GM18508 (cell line): ENCODE measurements at regions not wholly inside any gene's neighbourhood (a gene's known extent, or its start where the extent isn't known, plus 50 kb on each side); places are given as distances from the start of the nearest gene placed in this dataset.

ENCODE experiments used
- ATAC-seq: cut with Tn5 transposase; IDR thresholded peaks from one replicate; pipeline ENCODE4 v1.9.1; 2021; ENCODE audit warnings: moderate number of reproducible peaks; ENCODE audit not compliant: insufficient read depth, unreplicated experiment

GRCh38 chr2:65869296-65869695 lies 436.9 kb upstream of the SPRED2 start:
- ATAC-seq, result no peak

- no peak for ATAC-seq
Observed at GRCh38 chr2:65868177-65868576, 435.8 kb upstream of the SPRED2 start.

- ATAC-seq, result no peak
Observed at GRCh38 chr2:65867446-65867845, 435.0 kb upstream of the SPRED2 start.

- ATAC-seq, result no peak
Observed at GRCh38 chr2:65866148-65866547, 433.7 kb upstream of the SPRED2 start.

- ATAC-seq, result no peak
Observed at GRCh38 chr2:65864619-65865018, 432.2 kb upstream of the SPRED2 start.

DNA sequence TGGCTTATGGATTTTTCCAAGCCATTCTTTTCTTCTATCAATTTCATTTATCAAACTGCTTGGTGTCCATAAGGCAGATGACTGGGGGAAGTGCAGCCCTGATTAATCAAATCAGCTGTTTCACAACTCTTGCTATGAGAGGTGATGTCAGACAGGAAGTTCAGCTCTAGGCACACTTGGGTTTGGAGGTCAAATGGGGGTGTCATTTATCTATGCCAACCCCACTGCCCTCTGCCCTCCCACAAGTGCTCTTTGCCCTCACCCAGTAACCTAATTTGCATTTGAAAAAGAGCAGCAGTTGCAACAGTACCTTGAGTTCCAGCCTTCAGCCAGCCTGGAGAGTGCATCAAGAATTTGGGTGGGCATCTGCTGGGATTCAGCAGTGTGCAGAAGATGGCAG lies 431.3 kb upstream of the SPRED2 start:
- no peak for ATAC-seq

DNA sequence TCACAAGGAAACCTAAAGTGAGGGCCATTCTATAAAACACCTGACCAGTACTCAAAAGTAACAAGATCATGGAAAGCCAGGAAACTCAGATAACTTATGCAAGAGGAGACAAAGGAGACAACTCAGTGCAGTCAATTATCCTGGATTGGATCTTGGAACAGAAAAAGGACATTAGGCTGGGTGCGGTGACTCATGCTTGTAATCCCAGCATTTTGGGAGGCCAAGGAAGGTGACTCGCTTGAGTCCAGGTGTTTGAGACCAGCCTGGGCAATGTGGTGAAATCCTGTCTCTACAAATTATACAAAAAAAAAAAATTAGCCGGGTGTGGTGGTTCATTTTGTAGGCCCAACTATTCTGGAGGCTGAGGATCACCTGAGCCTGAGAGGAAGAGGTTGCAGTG lies 424.5 kb upstream of the SPRED2 start:
- no peak for ATAC-seq

- ATAC-seq, result no peak
Observed at GRCh38 chr2:65856423-65856822, 424.0 kb upstream of the SPRED2 start.

GRCh38 chr2:65850695-65851094 lies 418.3 kb upstream of the SPRED2 start:
- ATAC-seq, result no peak

- ATAC-seq, result no peak
Observed at GRCh38 chr2:65846989-65847678, 414.7 kb upstream of the SPRED2 start.

- ATAC-seq, result no peak
Observed at GRCh38 chr2:65845442-65846182, 413.2 kb upstream of the SPRED2 start.

- no peak for ATAC-seq
Observed at GRCh38 chr2:65842104-65842503, 409.7 kb upstream of the SPRED2 start.

DNA sequence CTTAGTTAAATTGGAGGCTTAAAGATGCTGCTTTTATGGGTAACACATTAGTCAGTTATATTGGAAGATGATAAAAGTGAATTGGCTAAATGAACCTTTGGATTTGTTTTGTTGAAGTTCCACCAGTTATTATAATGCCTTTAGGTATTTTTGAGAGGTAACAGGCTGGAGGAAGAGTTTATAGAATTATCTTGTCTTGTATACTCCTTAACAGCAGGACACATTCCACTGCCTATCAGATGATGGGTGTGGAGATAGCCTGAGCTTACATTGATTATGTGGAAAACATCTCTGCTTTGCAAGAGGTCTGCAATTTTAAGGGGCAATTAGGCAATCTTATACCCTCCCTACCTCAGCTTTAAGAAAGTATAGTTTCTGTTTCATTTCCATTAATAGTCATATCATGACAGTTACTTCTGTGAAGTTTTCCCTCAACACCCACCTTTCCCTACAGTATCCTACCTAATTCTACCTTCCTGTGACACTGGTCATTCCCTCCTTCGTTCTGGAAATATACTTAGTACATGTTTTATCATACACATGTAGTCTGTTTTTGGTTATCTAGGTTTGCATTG lies 403.7 kb upstream of the SPRED2 start:
- ATAC-seq, result no peak

DNA sequence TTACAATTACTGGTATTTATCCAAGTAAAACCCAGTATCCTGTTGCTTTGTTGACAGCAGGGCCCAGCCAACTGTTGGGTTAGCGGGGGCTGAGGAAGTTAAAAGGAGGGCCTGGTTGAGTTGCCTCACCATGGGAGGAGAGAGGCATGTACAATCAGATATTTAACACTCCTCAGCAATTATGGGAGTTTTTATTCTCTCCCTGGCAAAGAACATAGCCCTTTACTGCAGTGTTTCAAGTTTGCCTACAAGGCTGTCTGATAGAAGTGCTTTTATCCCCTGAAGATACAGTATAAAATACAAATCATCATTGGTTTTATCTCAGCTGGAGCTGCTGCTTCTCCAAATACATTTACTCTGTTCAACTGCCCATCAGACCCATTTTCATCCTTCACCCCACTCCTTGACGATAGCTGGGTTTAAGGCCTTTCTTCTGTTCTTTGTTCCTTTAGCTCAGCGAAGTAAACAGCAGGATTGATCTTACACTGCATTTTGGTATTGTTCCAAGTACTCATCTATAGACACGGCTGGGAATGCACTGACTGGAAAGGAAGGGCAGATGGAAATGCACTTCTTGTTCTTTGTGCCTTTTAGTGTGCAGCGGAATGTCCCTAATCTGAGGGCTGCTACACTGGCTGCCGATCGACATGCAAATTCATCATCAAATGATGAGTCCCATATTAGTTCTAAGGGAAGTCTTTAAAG lies 402.5 kb upstream of the SPRED2 start:
- no peak for ATAC-seq

GRCh38 chr2:65834062-65834461 lies 401.7 kb upstream of the SPRED2 start:
- ATAC-seq, result no peak

GRCh38 chr2:65831509-65831908 lies 399.1 kb upstream of the SPRED2 start:
- ATAC-seq, result no peak

GRCh38 chr2:65826567-65826966 lies 394.2 kb upstream of the SPRED2 start:
- no peak for ATAC-seq

DNA sequence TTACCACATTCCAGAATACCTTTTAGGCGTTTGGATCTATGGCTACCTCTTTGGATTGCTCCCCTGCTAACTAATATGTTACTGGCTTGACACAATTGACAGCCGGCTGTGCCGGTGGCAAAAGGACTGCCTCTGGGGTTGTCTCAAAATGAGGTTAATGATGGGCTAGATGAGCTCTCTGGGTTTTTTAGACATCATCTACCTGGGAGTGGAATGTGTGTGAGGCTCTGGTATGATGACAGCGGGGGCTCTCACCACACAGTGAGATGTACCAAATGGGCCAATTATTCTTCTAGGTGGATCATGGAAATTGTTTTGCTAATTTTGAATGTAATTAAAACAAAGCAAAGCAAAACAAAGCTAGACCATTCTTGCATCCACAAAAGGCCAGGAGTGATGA lies 391.1 kb upstream of the SPRED2 start:
- no peak for ATAC-seq

GRCh38 chr2:65820454-65820853 lies 388.1 kb upstream of the SPRED2 start:
- ATAC-seq, result no peak

GRCh38 chr2:65819963-65820362 lies 387.6 kb upstream of the SPRED2 start:
- no peak for ATAC-seq

DNA sequence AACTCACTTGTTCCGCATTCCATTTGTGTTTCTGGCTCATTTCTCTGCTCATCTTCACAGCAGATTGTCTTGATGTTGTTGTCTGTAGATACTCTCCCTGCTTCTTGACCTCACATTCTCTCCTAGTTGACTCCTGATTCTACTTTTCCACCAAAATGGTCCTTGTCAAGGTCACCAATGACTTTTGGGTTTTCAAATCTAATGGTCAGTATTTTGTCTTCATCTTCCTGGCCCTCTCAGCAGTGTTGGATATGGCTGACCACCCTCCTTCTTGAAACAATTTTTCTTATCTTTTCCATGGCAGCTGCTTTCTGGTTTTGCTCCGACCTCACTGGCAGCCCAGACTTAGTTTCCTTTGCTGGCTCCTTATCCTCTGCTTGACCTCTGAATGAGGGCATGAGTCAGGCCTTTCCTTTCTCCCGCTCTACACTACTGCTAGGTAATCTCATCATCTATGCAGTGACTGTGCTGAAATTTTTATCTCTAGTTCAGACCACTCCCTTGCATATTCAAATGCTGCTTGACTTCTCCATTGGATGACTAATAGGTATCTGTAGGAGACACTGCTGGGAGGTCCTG lies 386.6 kb upstream of the SPRED2 start:
- ATAC-seq, result no peak
